G401 (cell line): ENCODE measurements at regions not wholly inside any gene's neighbourhood (a gene's known extent, or its start where the extent isn't known, plus 50 kb on each side); places are given as distances from the start of the nearest gene placed in this dataset.

ENCODE experiments used
- DNase-seq: peaks from one replicate; pipeline ENCODE4 v3.0.0-alpha.2; 2015; ENCODE audit warnings: low spot score
- in situ Hi-C: cut with HindIII; loops from 2 replicates; pipeline ENCODE4 v1.10.0; 2016; ENCODE audit warnings: low sequenced_read_pairs, mixed read lengths

DNA sequence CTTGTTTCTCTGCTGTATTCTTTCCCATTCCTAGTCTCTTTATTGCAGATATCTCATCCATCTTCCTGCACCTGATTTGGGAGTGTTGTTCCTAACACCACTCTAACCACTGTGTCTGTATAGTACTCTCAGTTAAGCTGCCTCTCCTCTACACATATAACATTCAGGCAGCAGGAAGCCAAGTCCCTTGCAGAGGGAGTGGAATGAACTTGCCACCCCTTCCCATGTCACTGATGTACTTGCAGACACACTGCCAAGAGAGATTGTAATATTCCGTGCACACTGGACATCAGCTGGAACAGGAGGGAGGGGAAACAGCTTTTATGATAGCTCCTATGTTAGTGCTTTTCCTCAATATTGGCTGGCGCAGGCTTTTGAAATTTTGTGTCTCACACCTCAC is 281.6 kb upstream of the E2F7 start:
- in situ Hi-C loops: no loop called here
- no peak for DNase-seq

- in situ Hi-C loops: no loop called here
- DNase-seq: no peak
These were observed 280.0 kb upstream of the E2F7 start for GRCh38 chr12:77345336-77345735.

- in situ Hi-C loops: no loop called here
- no peak for DNase-seq
These were observed 279.3 kb upstream of the E2F7 start for GRCh38 chr12:77344651-77345050.

GRCh38 chr12:77343291-77343690 is 277.9 kb upstream of the E2F7 start:
- in situ Hi-C loops: no loop called here

DNA sequence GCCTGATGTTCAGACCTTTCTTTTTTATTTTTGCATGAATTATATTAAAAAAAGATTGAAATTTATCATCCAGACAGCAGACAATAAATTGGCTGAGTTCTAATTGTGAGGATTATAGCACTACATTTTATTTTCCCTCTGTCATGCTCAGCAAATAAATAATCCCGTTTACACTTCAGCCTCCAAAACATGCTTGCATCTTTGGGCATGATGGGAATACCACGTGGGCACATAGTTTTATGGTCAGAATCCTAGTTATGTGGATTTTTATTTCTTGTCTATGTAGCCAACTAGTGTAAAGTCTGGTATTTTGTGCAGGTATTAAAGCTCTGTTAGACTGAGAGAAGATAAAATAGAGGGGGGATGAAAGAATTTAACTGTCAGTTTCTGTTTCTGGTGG is 276.9 kb upstream of the E2F7 start:
- no peak for DNase-seq
- in situ Hi-C loops: no loop called here

More at GRCh38 chr12:77343291-77343690, 277.9 kb upstream of the E2F7 start:
- no peak for DNase-seq

DNA sequence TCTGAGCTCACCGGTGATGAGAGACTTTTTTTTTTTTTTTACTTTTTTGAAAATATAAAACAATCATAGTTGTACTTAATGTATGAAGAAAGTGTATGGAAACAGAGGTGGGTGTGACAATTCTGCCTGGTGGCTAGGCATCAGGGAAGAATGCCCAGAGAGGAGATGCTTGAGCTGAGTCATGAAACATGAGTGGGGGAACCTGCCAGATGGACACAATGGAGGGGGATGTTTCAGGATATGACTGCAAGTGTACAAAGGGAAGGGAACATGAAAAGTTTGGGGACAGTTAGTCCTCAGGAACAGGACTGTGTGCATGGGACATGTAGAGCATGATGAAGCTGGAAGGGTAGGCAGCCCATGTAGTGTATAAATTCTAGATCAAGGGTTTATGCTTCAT is 274.2 kb upstream of the E2F7 start:
- no peak for DNase-seq

GRCh38 chr12:77337362-77337761 is 272.0 kb upstream of the E2F7 start:
- in situ Hi-C loops: no loop called here
- no peak for DNase-seq

More for the DNA sequence above, 274.2 kb upstream of the E2F7 start:
- in situ Hi-C loops: no loop called here

DNA sequence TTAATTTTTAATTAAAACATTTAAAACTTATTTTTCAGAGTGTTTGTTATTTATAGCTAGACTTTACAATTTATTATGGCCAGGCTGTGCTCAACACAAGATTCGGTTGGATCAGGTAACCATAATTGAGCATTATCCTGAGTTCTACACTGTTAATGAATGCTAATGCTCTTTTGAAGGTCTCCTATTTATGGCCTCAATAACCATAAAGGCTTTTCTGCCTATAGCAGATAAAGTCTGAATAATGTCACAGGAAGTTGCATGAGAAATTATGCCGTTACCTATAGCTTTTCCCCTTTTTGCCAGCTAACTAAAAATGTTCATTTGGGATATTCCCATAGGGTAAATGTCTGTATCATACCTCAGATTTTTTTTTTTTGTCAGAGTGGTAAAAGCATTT is 269.4 kb upstream of the E2F7 start:
- no peak for DNase-seq
- in situ Hi-C loops: no loop called here

DNA sequence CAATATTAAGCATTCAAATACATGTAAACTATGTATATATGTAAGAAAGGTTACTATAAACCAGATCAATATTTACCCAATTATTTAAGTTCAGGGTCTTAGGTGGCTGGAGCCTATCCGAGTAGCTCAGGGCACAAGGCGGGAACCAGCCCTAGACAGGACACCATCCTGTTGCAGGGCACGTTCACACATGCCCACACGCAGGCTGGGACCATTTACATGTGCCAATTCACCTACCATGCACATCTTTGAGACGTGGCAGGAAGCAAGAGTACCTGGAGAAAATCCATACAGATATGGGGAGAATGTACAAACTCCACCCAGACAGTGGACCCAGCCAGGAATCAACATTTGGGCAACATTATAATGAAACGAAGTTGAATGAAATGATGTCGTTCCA is 263.0 kb upstream of the E2F7 start:
- DNase-seq: peak; percentile 6
- in situ Hi-C loops: no loop called here

GRCh38 chr12:77325511-77326236 is 260.3 kb upstream of the E2F7 start:
- in situ Hi-C loops: no loop called here
- DNase-seq: peak; percentile 48

- in situ Hi-C loops: no loop called here
- DNase-seq: peak; percentile 67
These were observed 259.5 kb upstream of the E2F7 start for GRCh38 chr12:77324763-77325468.

DNA sequence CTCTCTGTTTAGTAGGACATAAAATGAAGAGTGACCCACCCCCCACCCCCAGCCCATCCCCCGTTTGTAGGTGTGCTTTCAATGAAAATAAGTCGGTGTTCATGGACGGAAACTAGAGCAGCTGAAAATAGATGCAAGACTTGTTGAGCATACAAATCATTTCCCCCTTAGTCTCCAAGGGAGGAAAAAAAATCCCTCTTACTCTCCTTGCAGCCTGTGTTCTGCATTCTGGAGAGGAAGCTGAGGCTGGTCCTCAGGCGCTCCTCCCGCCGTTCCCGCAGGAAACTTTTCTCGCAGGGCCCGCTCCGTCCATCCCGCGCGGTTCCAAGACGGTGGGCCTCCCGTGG is 259.0 kb upstream of the E2F7 start:
- in situ Hi-C loops: no loop called here
- no peak for DNase-seq

- in situ Hi-C loops: no loop called here
- DNase-seq: peak; percentile 26
These were observed 258.5 kb upstream of the E2F7 start for GRCh38 chr12:77323788-77324415.

- no peak for DNase-seq
- in situ Hi-C loops: no loop called here
These were observed 253.8 kb upstream of the E2F7 start for GRCh38 chr12:77319166-77319565.

- in situ Hi-C loops: no loop called here
- DNase-seq: no peak
These were observed 250.0 kb upstream of the E2F7 start for GRCh38 chr12:77315407-77315806.

- no peak for DNase-seq
- in situ Hi-C loops: no loop called here
These were observed 249.1 kb upstream of the E2F7 start for GRCh38 chr12:77314378-77315052.

- no peak for DNase-seq
- in situ Hi-C loops: no loop called here
These were observed 242.7 kb upstream of the E2F7 start for GRCh38 chr12:77308056-77308455.

GRCh38 chr12:77300811-77301210 is 235.4 kb upstream of the E2F7 start:
- in situ Hi-C loops: no loop called here

GRCh38 chr12:77299910-77300669 is 234.7 kb upstream of the E2F7 start:
- in situ Hi-C loops: no loop called here
- no peak for DNase-seq

More at GRCh38 chr12:77300811-77301210, 235.4 kb upstream of the E2F7 start:
- DNase-seq: no peak
